ENCODE measurements at regions not wholly inside any gene's neighbourhood (a gene's known extent, or its start where the extent isn't known, plus 50 kb on each side); places are given as distances from the start of the nearest gene placed in this dataset.

DNA sequence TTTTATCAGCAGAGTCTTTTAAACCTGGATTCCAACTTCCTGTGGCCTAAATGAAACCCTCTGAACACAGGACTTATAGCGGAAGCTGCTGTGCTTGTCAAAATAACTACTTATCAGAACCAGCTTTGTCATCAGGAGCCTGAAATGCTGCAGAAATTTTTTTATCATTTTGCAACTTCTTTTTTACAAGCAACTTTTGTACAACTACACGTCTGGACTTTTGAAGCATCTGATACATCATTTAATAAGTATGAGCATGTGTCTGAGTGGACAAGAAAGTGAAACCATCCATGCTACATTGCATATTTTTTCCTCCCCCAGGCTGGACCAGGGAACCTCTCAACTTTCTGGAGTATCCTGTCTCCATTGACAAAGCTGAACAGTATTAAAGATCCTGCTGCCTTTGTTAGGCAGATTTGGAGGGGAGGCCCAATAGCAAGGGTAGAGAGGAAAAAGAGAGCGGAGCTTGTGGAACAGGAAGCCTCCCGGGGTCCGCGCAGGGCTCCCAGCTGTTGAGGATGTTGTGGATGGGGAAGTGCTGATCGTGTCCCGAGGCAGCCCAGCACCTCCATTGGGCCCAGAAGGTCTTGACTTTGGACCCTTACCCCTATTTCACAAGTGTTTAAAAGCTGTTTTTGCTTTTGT is 196.6 kb downstream of the MSX2 start:
- no peaks in the 10 kb centered on the region for H3K9me2 ChIP-seq (ENCODE audit: low read depth, low read length)
- no peaks in the 10 kb centered on the region for H3K4me1 ChIP-seq (ENCODE audit: insufficient read depth, low read length, severe bottlenecking)
- H3K4me2 ChIP-seq (ENCODE audit: low read length) = no peak overlapping the region
- no peak overlapping the region for H2AFZ ChIP-seq (ENCODE audit: low read length)
- TF ChIP-seq EZH2 (IDR thresholded peaks at IDR 0.05; ENCODE audit: borderline replicate concordance, low read length) = no peak
- H3K9ac ChIP-seq (ENCODE audit: low read length) = no peak overlapping the region
- H3K4me3 ChIP-seq (ENCODE audit: low read depth, low read length, poor library complexity, severe bottlenecking) = no peak overlapping the region
- H3K27ac ChIP-seq (ENCODE audit: low read depth, low read length, poor library complexity, severe bottlenecking) = no peak overlapping the region
- H3K9me3 ChIP-seq (ENCODE audit: low read length) = no peaks in the 10 kb centered on the region
- no peaks in the 10 kb centered on the region for H3K79me2 ChIP-seq (ENCODE audit: insufficient read depth, low read length)
- H3K27me3 ChIP-seq (ENCODE audit: insufficient read depth, low read length) = no peaks in the 10 kb centered on the region; the same call in 1 of the 2 replicates
- no peaks in the 10 kb centered on the region for H3K36me3 ChIP-seq (ENCODE audit: insufficient read depth, low read length)
- no peaks in the 10 kb centered on the region for H4K20me1 ChIP-seq (ENCODE audit: insufficient read depth, low read length)
- H3F3A ChIP-seq (ENCODE audit: insufficient read depth, low read length) = no peaks in the 10 kb centered on the region

DNA sequence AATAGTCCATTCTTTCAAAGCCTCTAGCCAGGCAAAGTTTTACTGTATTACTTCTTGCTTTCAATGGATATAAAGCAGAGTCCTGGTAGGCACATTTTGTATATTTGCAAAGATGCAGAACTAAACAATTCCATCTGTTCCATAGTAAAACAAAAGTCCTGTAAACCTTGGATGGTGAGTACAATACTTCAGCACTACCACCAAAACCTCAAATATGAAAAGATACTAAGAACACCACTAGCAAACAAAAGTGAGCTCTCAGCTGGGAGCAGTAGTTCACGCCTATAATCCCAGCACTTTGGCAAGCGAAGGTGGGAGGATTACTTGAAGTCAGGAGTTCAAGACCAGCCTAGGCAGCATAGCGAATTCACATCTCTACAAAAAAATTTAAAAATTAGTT is 195.0 kb downstream of the MSX2 start:
- Histone ChIP-seq H3K9ac (ENCODE audit: low read length) (no peak overlapping the region), H3K4me1 (ENCODE audit: insufficient read depth, low read length, severe bottlenecking) (no peaks in the 10 kb centered on the region), H3K36me3 (ENCODE audit: insufficient read depth, low read length) (no peaks in the 10 kb centered on the region), H3K9me3 (ENCODE audit: low read length) (no peaks in the 10 kb centered on the region), H3K79me2 (ENCODE audit: insufficient read depth, low read length) (no peaks in the 10 kb centered on the region), H4K20me1 (ENCODE audit: insufficient read depth, low read length) (no peaks in the 10 kb centered on the region), H2AFZ (ENCODE audit: low read length) (no peak overlapping the region), H3K4me3 (ENCODE audit: low read depth, low read length, poor library complexity, severe bottlenecking) (no peak overlapping the region), H3K27ac (ENCODE audit: low read depth, low read length, poor library complexity, severe bottlenecking) (no peak overlapping the region), H3K4me2 (ENCODE audit: low read length) (no peak overlapping the region), H3F3A (ENCODE audit: insufficient read depth, low read length) (no peaks in the 10 kb centered on the region), H3K27me3 (ENCODE audit: insufficient read depth, low read length) (no peaks in the 10 kb centered on the region; the same call in 1 of the 2 replicates), H3K9me2 (ENCODE audit: low read depth, low read length) (no peaks in the 10 kb centered on the region)
- no peak for TF ChIP-seq EZH2 (IDR thresholded peaks at IDR 0.05; ENCODE audit: borderline replicate concordance, low read length)
- TF ChIP-seq, protein P1, sequence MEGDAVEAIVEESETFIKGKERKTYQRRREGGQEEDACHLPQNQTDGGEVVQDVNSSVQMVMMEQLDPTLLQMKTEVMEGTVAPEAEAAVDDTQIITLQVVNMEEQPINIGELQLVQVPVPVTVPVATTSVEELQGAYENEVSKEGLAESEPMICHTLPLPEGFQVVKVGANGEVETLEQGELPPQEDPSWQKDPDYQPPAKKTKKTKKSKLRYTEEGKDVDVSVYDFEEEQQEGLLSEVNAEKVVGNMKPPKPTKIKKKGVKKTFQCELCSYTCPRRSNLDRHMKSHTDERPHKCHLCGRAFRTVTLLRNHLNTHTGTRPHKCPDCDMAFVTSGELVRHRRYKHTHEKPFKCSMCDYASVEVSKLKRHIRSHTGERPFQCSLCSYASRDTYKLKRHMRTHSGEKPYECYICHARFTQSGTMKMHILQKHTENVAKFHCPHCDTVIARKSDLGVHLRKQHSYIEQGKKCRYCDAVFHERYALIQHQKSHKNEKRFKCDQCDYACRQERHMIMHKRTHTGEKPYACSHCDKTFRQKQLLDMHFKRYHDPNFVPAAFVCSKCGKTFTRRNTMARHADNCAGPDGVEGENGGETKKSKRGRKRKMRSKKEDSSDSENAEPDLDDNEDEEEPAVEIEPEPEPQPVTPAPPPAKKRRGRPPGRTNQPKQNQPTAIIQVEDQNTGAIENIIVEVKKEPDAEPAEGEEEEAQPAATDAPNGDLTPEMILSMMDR (IDR thresholded peaks at IDR 0.05; ENCODE audit: low read length) = no peak

DNA sequence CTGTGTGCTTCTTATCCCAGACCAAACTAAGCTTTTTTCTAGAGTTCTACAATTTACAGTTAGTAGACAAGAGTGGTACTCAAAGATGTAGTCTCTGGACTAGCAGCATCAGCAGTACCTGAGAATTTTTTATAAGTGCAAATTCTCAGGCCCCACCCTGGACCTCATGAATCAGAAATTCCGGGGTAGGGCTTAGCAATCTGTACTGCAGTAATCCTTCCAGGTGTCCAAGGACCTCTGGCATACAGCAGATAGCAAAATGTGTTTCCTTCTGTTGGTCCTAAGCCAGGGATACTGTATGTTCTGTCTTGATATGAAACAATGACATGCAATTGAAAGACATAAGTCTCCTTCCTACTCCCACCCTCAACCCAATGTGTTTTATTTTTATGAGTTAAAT is 194.3 kb downstream of the MSX2 start:
- Histone ChIP-seq H3K27me3 (ENCODE audit: insufficient read depth, low read length) (no peaks in the 10 kb centered on the region; the same call in 1 of the 2 replicates), H3K4me3 (ENCODE audit: low read depth, low read length, poor library complexity, severe bottlenecking) (no peak overlapping the region), H3K36me3 (ENCODE audit: insufficient read depth, low read length) (no peaks in the 10 kb centered on the region), H3K79me2 (ENCODE audit: insufficient read depth, low read length) (no peaks in the 10 kb centered on the region), H3K9me2 (ENCODE audit: low read depth, low read length) (no peaks in the 10 kb centered on the region), H3F3A (ENCODE audit: insufficient read depth, low read length) (no peaks in the 10 kb centered on the region), H3K9me3 (ENCODE audit: low read length) (no peaks in the 10 kb centered on the region), H3K4me1 (ENCODE audit: insufficient read depth, low read length, severe bottlenecking) (no peaks in the 10 kb centered on the region), H3K27ac (ENCODE audit: low read depth, low read length, poor library complexity, severe bottlenecking) (no peak overlapping the region), H3K9ac (ENCODE audit: low read length) (no peak overlapping the region), H4K20me1 (ENCODE audit: insufficient read depth, low read length) (no peaks in the 10 kb centered on the region), H3K4me2 (ENCODE audit: low read length) (no peak overlapping the region), H2AFZ (ENCODE audit: low read length) (no peak overlapping the region)
- no peak for TF ChIP-seq EZH2 (IDR thresholded peaks at IDR 0.05; ENCODE audit: borderline replicate concordance, low read length)
- TF ChIP-seq, protein P1 (IDR thresholded peaks at IDR 0.05; ENCODE audit: low read length) = no peak

Data from OCI-LY1 (cell line).